ENCODE measurements at regions not wholly inside any gene's neighbourhood (a gene's known extent, or its start where the extent isn't known, plus 50 kb on each side); places are given as distances from the start of the nearest gene placed in this dataset.

- Histone ChIP-seq H2BK5ac (ENCODE audit: insufficient read length, low read length) (no peak overlapping the region), H3K14ac (ENCODE audit: insufficient read depth, low read length) (no peak overlapping the region), H2BK20ac (ENCODE audit: low read depth, low read length, poor library complexity, severe bottlenecking) (no peak overlapping the region), H3K9me3 (ENCODE audit: control insufficient read depth, low read depth, low read length) (no peaks in the 10 kb centered on the region), H2BK15ac (ENCODE audit: low read depth, low read length) (no peak overlapping the region), H3K23ac (ENCODE audit: insufficient read length, low read depth, low read length) (no peak overlapping the region), H3K18ac (ENCODE audit: insufficient read length, low read depth, low read length) (no peak overlapping the region), H2AK5ac (ENCODE audit: insufficient read length, low read length) (no peak overlapping the region), H3K23me2 (ENCODE audit: insufficient read length, low read depth, low read length, poor library complexity, severe bottlenecking) (no peaks in the 10 kb centered on the region), H2BK12ac (ENCODE audit: insufficient read length, low read depth, low read length) (no peak overlapping the region), H4K8ac (replicated peaks; ENCODE audit: insufficient read length, low read depth, low read length) (no peak overlapping the region), H3K4me1 (ENCODE audit: insufficient read depth, low read length) (peaks cover 7% of the 10 kb centered on the region; the same call in 1 of the 2 replicates), H3K27me3 (ENCODE audit: insufficient read depth, low read length) (no peaks in the 10 kb centered on the region; the same call in 1 of the 2 replicates), H2BK120ac (ENCODE audit: low read depth, low read length, poor library complexity, severe bottlenecking) (no peak overlapping the region), H3K79me1 (ENCODE audit: insufficient read depth, low read depth, low read length, poor library complexity, severe bottlenecking) (no peaks in the 10 kb centered on the region), H3T11ph (ENCODE audit: low read length) (no peak overlapping the region), H4K91ac (ENCODE audit: insufficient read length, low read depth, low read length) (no peak overlapping the region), H3K79me2 (ENCODE audit: insufficient read depth, low read length) (no peaks in the 10 kb centered on the region), H3K4me2 (ENCODE audit: insufficient read depth, insufficient read length, low read length) (no peak overlapping the region), H3K4ac (ENCODE audit: low read depth, low read length) (no peak overlapping the region), H3K9ac (ENCODE audit: extremely low read depth, insufficient read length, low read length) (no peak overlapping the region), H4K20me1 (ENCODE audit: control insufficient read depth, insufficient read depth, insufficient read length) (no peaks in the 10 kb centered on the region), H2AFZ (ENCODE audit: low read length) (no peak overlapping the region), H3K27ac (ENCODE audit: insufficient read length, low read depth, low read length) (no peak overlapping the region), H4K5ac (ENCODE audit: insufficient read length, low read depth, low read length) (no peak overlapping the region), H3K56ac (ENCODE audit: insufficient read length, low read depth, low read length) (no peak overlapping the region)
- no peak for DNase-seq
- Mint-ChIP-seq H3K27ac (no peak overlapping the region), H3K36me3 (ENCODE audit: insufficient read depth in 1 of 3, low read depth in 3 of 3) (peaks cover 0 to 1% (median 0%) of the 10 kb centered on the region in 3 experiments; a peak in 1 of 7 replicates), H3K9me3 (peaks cover 0 to 4% of the 10 kb centered on the region in 2 experiments; a peak in 2 of 5 replicates), H3K27me3 (ENCODE audit: low read depth) (peaks cover 81% of the 10 kb centered on the region), H3K4me1 (peaks cover 18 to 28% of the 10 kb centered on the region in 2 experiments), H3K4me3 (no peak overlapping the region)
- no peak for TF ChIP-seq CTCF (conservative IDR thresholded peaks at IDR 0.05)
- WGBS (ENCODE audit: extremely low coverage, insufficient read length, low lambda C conversion rate) = no CpG with 5 or more reads among the region's 6 CpGs
These were observed 600.1 kb downstream of the INSC start for GRCh38 chr11:15714641-15715399.

Measured in H9 (cell line).